Osteocyte (in vitro differentiated cells): ENCODE measurements at regions not wholly inside any gene's neighbourhood (a gene's known extent, or its start where the extent isn't known, plus 50 kb on each side); places are given as distances from the start of the nearest gene placed in this dataset.

Source experiments
- DNase-seq: peaks from one replicate; pipeline ENCODE4 v3.0.0; 2021; ENCODE audit warnings: mixed read lengths; ENCODE audit not compliant: unreplicated experiment; ENCODE audit errors: extremely low spot score
- H3K27ac Mint-ChIP-seq: one replicate; pipeline ENCODE4 v1.8.0; 2021; ENCODE audit warnings: mild to moderate bottlenecking, mixed read lengths; ENCODE audit not compliant: unreplicated experiment
- H3K27me3 Mint-ChIP-seq: one replicate; pipeline ENCODE4 v1.8.0; 2021; ENCODE audit warnings: mixed read lengths; ENCODE audit not compliant: unreplicated experiment
- H3K36me3 Mint-ChIP-seq: one replicate; pipeline ENCODE4 v1.8.0; 2021; ENCODE audit warnings: mixed read lengths; ENCODE audit not compliant: unreplicated experiment
- H3K4me1 Mint-ChIP-seq: one replicate; pipeline ENCODE4 v1.8.0; 2021; ENCODE audit warnings: mixed read lengths; ENCODE audit not compliant: unreplicated experiment
- H3K4me3 Mint-ChIP-seq: one replicate; pipeline ENCODE4 v1.8.0; 2021; ENCODE audit warnings: mild to moderate bottlenecking, moderate library complexity, mixed read lengths; ENCODE audit not compliant: unreplicated experiment
- H3K9me3 Mint-ChIP-seq: one replicate; pipeline ENCODE4 v1.8.0; 2021; ENCODE audit warnings: mixed read lengths; ENCODE audit not compliant: unreplicated experiment
- TF ChIP-seq, protein P1 (sequence below): fragments of 200-600 bp; sonication (generic); IDR thresholded peaks from 2 replicates; pipeline ENCODE4 v1.5.0; 2021; ENCODE audit warnings: antibody characterized with exemption, mild to moderate bottlenecking, moderate library complexity

DNA sequence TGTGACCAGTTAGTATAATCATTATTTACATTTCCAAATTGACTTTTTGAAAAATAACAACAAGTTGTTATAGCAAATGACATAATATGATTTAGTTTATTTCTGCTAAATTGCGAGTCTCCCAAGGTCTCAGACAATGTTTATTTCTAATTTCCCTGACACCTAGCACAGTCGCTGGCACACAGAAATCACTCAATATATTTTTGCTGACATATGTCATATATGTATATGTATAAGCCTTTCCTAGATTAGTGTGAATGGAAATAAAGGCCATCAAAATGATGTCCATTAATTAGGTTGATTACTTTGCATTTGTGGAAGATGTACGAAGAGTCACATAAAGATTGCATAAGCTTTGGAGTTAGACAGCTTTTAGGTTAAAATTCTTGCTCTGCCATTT is 136.7 kb upstream of the CDH2 start:
- no peaks in the 10 kb centered on the region for H3K4me1 Mint-ChIP-seq
- peaks cover 9% of the 10 kb centered on the region for H3K9me3 Mint-ChIP-seq
- no peaks in the 10 kb centered on the region for H3K36me3 Mint-ChIP-seq
- no peak overlapping the region for H3K4me3 Mint-ChIP-seq
- H3K27me3 Mint-ChIP-seq = peaks cover 5% of the 10 kb centered on the region
- no peak overlapping the region for H3K27ac Mint-ChIP-seq
- TF ChIP-seq, protein P1, sequence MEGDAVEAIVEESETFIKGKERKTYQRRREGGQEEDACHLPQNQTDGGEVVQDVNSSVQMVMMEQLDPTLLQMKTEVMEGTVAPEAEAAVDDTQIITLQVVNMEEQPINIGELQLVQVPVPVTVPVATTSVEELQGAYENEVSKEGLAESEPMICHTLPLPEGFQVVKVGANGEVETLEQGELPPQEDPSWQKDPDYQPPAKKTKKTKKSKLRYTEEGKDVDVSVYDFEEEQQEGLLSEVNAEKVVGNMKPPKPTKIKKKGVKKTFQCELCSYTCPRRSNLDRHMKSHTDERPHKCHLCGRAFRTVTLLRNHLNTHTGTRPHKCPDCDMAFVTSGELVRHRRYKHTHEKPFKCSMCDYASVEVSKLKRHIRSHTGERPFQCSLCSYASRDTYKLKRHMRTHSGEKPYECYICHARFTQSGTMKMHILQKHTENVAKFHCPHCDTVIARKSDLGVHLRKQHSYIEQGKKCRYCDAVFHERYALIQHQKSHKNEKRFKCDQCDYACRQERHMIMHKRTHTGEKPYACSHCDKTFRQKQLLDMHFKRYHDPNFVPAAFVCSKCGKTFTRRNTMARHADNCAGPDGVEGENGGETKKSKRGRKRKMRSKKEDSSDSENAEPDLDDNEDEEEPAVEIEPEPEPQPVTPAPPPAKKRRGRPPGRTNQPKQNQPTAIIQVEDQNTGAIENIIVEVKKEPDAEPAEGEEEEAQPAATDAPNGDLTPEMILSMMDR = no peak
- DNase-seq = no peak

DNA sequence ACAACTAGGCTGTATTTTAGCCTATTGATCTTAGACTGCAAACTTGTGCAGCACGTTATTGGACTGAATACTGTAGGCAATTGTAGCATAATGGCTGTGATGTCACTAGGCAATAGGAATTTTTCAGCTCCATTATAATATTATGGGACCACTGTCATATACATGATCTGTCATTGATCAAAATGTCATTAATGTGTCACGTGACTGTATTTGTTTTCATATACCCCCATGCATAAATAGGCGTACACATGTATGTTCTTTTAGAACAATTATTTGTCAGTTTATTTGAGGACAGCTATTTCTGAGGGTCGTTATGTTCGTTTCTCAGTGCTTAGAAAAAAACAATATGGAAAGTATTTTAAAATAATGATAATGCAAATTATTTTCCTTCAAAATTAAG is 111.9 kb upstream of the CDH2 start:
- H3K27ac Mint-ChIP-seq = no peak overlapping the region
- TF ChIP-seq, protein P1 = no peak
- H3K36me3 Mint-ChIP-seq = no peaks in the 10 kb centered on the region
- peaks cover 2% of the 10 kb centered on the region for H3K27me3 Mint-ChIP-seq
- H3K9me3 Mint-ChIP-seq = no peaks in the 10 kb centered on the region
- no peak overlapping the region for H3K4me3 Mint-ChIP-seq
- peaks cover 6% of the 10 kb centered on the region for H3K4me1 Mint-ChIP-seq
- DNase-seq = no peak

DNA sequence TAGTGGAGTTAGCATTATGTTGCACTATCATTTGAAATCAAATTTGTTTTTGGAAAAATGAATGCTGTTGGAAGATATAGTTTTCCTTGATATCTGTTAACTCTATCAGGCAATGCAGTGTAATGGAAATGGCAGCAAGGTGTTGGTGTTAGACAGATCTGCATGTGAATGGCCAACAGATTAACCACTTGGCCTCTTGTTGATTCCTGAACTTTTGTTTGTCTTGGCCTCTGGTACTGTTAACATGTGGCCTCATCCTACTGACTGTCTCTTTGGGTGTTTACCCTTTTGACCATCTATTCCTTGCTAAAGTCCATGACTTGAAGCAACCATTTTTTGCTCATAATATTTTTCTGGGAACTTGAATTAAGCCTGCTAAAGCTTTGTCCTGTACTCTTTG is 110.2 kb upstream of the CDH2 start:
- H3K9me3 Mint-ChIP-seq = no peaks in the 10 kb centered on the region
- no peak overlapping the region for H3K27ac Mint-ChIP-seq
- TF ChIP-seq, protein P1 = no peak
- H3K4me3 Mint-ChIP-seq = no peak overlapping the region
- H3K27me3 Mint-ChIP-seq = peaks cover 2% of the 10 kb centered on the region
- DNase-seq = no peak
- peaks cover 6% of the 10 kb centered on the region for H3K4me1 Mint-ChIP-seq
- H3K36me3 Mint-ChIP-seq = no peaks in the 10 kb centered on the region

GRCh38 chr18:28284132-28284531 is 107.2 kb upstream of the CDH2 start:
- H3K9me3 Mint-ChIP-seq = no peaks in the 10 kb centered on the region
- no peak overlapping the region for H3K27ac Mint-ChIP-seq
- H3K36me3 Mint-ChIP-seq = no peaks in the 10 kb centered on the region
- H3K4me1 Mint-ChIP-seq = peaks cover 6% of the 10 kb centered on the region
- H3K4me3 Mint-ChIP-seq = no peak overlapping the region
- TF ChIP-seq, protein P1 = no peak
- DNase-seq = no peak
- H3K27me3 Mint-ChIP-seq = no peaks in the 10 kb centered on the region

DNA sequence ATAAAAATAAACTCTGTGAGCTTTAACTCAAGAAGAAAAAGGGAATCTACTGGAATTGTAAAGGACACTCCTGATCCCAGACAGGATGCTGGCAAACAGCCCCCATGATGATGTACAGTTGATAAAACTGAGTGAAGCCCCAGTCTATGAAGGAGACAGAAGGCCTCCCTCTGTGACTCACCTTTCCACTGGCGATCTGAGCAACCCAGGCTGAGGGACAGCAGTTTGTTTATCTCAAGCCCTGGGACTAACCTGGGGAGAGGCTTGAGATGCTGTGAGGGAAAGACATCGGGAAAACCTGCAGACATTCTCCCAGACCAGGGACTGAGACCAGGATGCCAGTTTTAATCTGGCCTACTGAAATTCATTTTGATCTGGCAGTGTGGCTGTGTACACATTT is 104.5 kb upstream of the CDH2 start:
- H3K9me3 Mint-ChIP-seq = peaks cover 8% of the 10 kb centered on the region
- H3K4me1 Mint-ChIP-seq = peaks cover 6% of the 10 kb centered on the region
- H3K4me3 Mint-ChIP-seq = no peak overlapping the region
- no peaks in the 10 kb centered on the region for H3K36me3 Mint-ChIP-seq
- no peak for DNase-seq
- H3K27ac Mint-ChIP-seq = no peak overlapping the region
- TF ChIP-seq, protein P1 = no peak
- no peaks in the 10 kb centered on the region for H3K27me3 Mint-ChIP-seq
